Gastrocnemius medialis (tissue), 4 donors: ENCODE measurements at regions not wholly inside any gene's neighbourhood (a gene's known extent, or its start where the extent isn't known, plus 50 kb on each side); places are given as distances from the start of the nearest gene placed in this dataset.

Experiments used
- ATAC-seq, 2 donors: fragments of 150-250 bp; one replicate each; pipeline ENCODE4 v1.9.1; 2016
- DNase-seq, 2 donors: peaks; one replicate each; pipeline ENCODE4 v3.0.0-alpha.2; 2019
- H3K27ac ChIP-seq, 4 donors: fragments of 200-600 bp; sonication (generic); 1 replicate in 1 of 4; 2 replicates in 3 of 4; pipeline ENCODE4 v1.5.1; 2016 to 2018; ENCODE audit warnings: mild to moderate bottlenecking in 2 of 4, moderate library complexity in 1 of 4
- H3K27me3 ChIP-seq, 3 donors: fragments of 200-600 bp; sonication (generic) in 2 of 3; 1 replicate in 1 of 3; 2 replicates in 2 of 3; pipeline versions ENCODE4 v1.5.1 to v1.6.0; 2016 to 2019; ENCODE audit warnings: mild to moderate bottlenecking in 1 of 3, moderate library complexity in 1 of 3
- H3K36me3 ChIP-seq, 2 donors: fragments of 200-600 bp; sonication (generic) in 1 of 2; one replicate each; pipeline ENCODE4 v1.5.1; 2017 to 2018
- H3K4me1 ChIP-seq, 2 donors: fragments of 200-600 bp; sonication (generic) in 1 of 2; one replicate each; pipeline ENCODE4 v1.5.1; 2016 to 2017; ENCODE audit warnings: mild to moderate bottlenecking in 2 of 2
- H3K4me3 ChIP-seq, 4 donors: fragments of 200-600 bp; sonication (generic) in 3 of 4; 1 replicate in 1 of 4; 2 replicates in 3 of 4; pipeline ENCODE4 v1.5.1; 2016 to 2019; ENCODE audit warnings: mild to moderate bottlenecking in 2 of 4
- H3K9me3 ChIP-seq, 3 donors: fragments of 200-600 bp; sonication (generic) in 2 of 3; 1 replicate in 1 of 3; 2 replicates in 2 of 3; pipeline ENCODE4 v1.5.1; 2016 to 2019
- POLR2A ChIP-seq, 2 donors: fragments of 450-650 bp; IDR thresholded peaks; one replicate each; pipeline ENCODE4 v1.6.1; 2017; ENCODE audit warnings: antibody characterized with exemption in 2 of 2, mild to moderate bottlenecking in 2 of 2, moderate library complexity in 2 of 2
- in situ Hi-C, 4 donors: fragments of 200-750 bp; cut with MboI; loops; one replicate each; pipeline versions ENCODE4 v1.15.0 to v1.8.0; 2017; ENCODE audit warnings: low sequenced_read_pairs in 4 of 4
- intact Hi-C: fragments of 100-400 bp; cut with DNase I; formaldehyde crosslinking; loops from one replicate; pipeline ENCODE4 v1.15.1; 2023; ENCODE audit warnings: low total_unique reads
- TF ChIP-seq, protein P1 (sequence below), 5 experiments: fragments of 450-650 bp in 3 of 5; fragments of 200-600 bp in 2 of 5; sonication (generic) in 2 of 5; IDR thresholded peaks in 4 of 5; conservative IDR thresholded peaks in 1 of 5; 1 replicate in 4 of 5; 2 replicates in 1 of 5; pipeline ENCODE4 v1.5.1; 2016 to 2019; ENCODE audit warnings: antibody characterized with exemption in 5 of 5, mild to moderate bottlenecking in 3 of 5, moderate library complexity in 3 of 5

DNA sequence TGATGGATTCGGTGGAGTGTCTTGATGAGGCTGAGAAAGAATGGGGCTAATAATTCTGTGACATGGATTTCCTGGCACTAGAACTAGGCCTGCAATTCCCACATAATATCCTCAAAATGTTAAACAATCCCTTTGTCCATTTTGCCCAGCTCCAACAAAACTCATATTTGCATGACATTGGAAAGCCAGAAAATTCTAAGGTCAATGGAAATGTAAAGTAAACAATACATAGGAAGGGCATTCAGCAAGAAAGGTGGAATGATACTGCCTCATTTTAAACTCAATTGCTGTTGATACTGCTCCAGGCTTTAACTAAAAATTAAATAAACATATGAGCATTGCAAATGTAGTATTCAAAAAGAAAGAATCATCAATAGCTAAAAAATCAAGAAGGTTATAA, 434.8 kb upstream of the SLC8A1 start:
- no peak for DNase-seq
- intact Hi-C loops (no loop called here), in situ Hi-C loops (no loop called here)
- Histone ChIP-seq H3K36me3 (no peaks in the 10 kb centered on the region), H3K9me3 (no peaks in the 10 kb centered on the region), H3K4me3 (no peak overlapping the region), H3K27ac (no peak overlapping the region), H3K4me1 (no peaks in the 10 kb centered on the region), H3K27me3 (no peaks in the 10 kb centered on the region)
- TF ChIP-seq POLR2A (IDR thresholded peaks at IDR 0.05), result no peak
- ATAC-seq, result no peak

DNA sequence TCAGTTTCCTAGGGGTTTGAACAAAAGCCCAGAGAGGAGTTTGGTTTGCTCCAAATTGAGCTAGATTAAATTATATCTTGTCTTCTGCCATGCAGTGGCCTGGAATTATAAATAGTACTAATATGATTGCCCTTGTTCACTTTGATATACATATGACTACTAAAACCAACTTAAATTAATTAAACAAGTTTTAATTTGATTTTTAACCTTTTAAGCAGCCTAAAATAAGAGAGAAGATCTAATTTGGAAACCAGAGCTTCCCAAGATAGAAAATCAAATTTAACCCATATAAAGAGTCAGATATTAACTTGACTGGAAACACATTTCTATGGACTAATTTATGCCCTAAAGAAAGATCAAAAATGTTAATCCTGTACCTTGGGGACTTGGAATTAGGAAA, 444.5 kb upstream of the SLC8A1 start:
- in situ Hi-C loops, result no loop called here
- no peak for DNase-seq
- Histone ChIP-seq H3K4me3 (no peak overlapping the region), H3K36me3 (no peaks in the 10 kb centered on the region), H3K4me1 (no peaks in the 10 kb centered on the region), H3K27me3 (no peaks in the 10 kb centered on the region), H3K9me3 (no peaks in the 10 kb centered on the region), H3K27ac (no peak overlapping the region)
- ATAC-seq, result no peak
- intact Hi-C loops, result no loop called here
- TF ChIP-seq POLR2A (IDR thresholded peaks at IDR 0.05), result no peak
- TF ChIP-seq, protein P1, sequence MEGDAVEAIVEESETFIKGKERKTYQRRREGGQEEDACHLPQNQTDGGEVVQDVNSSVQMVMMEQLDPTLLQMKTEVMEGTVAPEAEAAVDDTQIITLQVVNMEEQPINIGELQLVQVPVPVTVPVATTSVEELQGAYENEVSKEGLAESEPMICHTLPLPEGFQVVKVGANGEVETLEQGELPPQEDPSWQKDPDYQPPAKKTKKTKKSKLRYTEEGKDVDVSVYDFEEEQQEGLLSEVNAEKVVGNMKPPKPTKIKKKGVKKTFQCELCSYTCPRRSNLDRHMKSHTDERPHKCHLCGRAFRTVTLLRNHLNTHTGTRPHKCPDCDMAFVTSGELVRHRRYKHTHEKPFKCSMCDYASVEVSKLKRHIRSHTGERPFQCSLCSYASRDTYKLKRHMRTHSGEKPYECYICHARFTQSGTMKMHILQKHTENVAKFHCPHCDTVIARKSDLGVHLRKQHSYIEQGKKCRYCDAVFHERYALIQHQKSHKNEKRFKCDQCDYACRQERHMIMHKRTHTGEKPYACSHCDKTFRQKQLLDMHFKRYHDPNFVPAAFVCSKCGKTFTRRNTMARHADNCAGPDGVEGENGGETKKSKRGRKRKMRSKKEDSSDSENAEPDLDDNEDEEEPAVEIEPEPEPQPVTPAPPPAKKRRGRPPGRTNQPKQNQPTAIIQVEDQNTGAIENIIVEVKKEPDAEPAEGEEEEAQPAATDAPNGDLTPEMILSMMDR (IDR thresholded peaks at IDR 0.05 in 4 of 5, conservative IDR thresholded peaks at IDR 0.05 in 1 of 5), result no peak

DNA sequence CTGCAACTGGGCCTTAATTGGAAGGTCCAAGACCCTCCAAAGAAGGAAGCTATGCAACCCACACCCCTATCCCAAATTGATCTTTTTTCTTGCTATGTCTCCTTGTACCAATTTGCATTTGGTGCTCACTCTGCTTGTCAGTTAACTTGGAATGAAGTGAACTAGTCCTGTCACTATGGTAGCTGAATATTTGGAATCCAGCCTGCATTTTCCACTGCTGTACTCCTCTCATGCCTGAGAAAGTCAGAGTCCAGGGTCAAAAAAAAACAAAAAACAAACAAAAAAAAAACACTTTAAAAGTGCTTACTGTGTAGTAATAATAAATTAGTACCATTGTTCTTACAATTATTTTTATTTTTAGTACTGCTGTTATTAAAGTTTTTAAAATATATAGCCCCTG, 462.8 kb upstream of the SLC8A1 start:
- TF ChIP-seq, protein P1 (IDR thresholded peaks at IDR 0.05 in 4 of 5, conservative IDR thresholded peaks at IDR 0.05 in 1 of 5), result no peak
- TF ChIP-seq POLR2A (IDR thresholded peaks at IDR 0.05), result no peak
- Histone ChIP-seq H3K4me1 (no peaks in the 10 kb centered on the region), H3K4me3 (no peak overlapping the region), H3K36me3 (no peaks in the 10 kb centered on the region), H3K27ac (no peak overlapping the region), H3K9me3 (peaks cover 0 to 5% (median 0%) of the 10 kb centered on the region in 3 donors), H3K27me3 (no peaks in the 10 kb centered on the region)
- intact Hi-C loops (no loop called here), in situ Hi-C loops (no loop called here)
- ATAC-seq (no peak), DNase-seq (no peak)

DNA sequence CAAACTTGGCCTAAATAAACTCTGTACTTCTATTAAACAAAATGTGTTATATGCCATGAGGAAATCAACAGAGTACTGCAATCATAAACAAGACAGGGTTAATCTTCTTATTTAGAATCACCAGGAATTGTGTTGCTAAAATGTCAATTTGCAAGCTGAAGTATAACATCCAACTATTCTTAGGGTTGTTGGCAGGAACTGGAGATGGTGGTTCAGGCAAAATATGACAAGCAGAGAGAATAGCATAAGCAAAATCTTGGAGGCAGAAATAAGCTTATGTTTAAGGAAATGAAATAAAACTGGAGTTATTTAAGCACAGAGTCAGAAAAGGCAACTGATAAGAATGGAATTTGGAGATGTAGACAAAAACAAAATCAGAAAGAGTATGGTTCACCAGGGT, 463.8 kb upstream of the SLC8A1 start:
- no peak overlapping the region for H3K27ac ChIP-seq
- no peaks in the 10 kb centered on the region for H3K36me3 ChIP-seq
- H3K4me1 ChIP-seq, result no peaks in the 10 kb centered on the region
- in situ Hi-C loops, result no loop called here
- no peak for DNase-seq
- intact Hi-C loops, result no loop called here
- H3K4me3 ChIP-seq, result no peak overlapping the region
- H3K27me3 ChIP-seq, result no peaks in the 10 kb centered on the region
- H3K9me3 ChIP-seq, result peaks cover 0 to 5% (median 0%) of the 10 kb centered on the region in 3 donors
- no peak for ATAC-seq
- TF ChIP-seq, protein P1 (IDR thresholded peaks at IDR 0.05 in 4 of 5, conservative IDR thresholded peaks at IDR 0.05 in 1 of 5), result no peak
- TF ChIP-seq POLR2A (IDR thresholded peaks at IDR 0.05), result no peak

DNA sequence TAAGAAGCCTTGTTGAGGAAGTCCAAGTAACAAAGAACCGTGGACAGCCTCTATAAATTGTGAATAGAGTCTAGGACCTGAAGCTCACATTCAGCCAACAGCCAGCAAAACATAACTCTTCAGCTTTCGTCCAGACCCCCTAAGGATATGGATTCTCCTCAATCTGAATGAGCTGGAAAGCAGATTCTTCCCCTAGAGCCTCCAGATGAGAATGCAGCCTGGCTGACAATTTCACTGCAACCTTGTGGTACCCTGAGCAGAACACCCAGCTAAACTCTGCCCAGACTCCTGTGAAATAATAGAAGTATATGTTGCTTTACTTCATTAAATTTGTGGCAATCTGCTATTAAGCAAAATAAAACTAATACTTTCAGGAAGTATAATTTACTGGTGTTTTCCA, 483.5 kb upstream of the SLC8A1 start:
- no peaks in the 10 kb centered on the region for H3K36me3 ChIP-seq
- ATAC-seq (no peak), DNase-seq (no peak)
- no peaks in the 10 kb centered on the region for H3K9me3 ChIP-seq
- H3K27me3 ChIP-seq, result no peaks in the 10 kb centered on the region
- in situ Hi-C loops (no loop called here), intact Hi-C loops (no loop called here)
- H3K4me3 ChIP-seq, result no peak overlapping the region
- no peaks in the 10 kb centered on the region for H3K4me1 ChIP-seq
- no peak for TF ChIP-seq POLR2A (IDR thresholded peaks at IDR 0.05)
- TF ChIP-seq, protein P1 (IDR thresholded peaks at IDR 0.05 in 4 of 5, conservative IDR thresholded peaks at IDR 0.05 in 1 of 5), result no peak
- no peak overlapping the region for H3K27ac ChIP-seq
